Esophagus squamous epithelium (tissue), 4 donors: ENCODE measurements at regions not wholly inside any gene's neighbourhood (a gene's known extent, or its start where the extent isn't known, plus 50 kb on each side); places are given as distances from the start of the nearest gene placed in this dataset.

Experiments used
- CTCF ChIP-seq, 6 experiments: fragments of 450-650 bp in 4 of 6; fragments of 200-600 bp in 2 of 6; sonication (generic) in 2 of 6; IDR thresholded peaks; one replicate each; pipeline ENCODE4 v1.5.1; 2016 to 2019; ENCODE audit warnings: antibody characterized with exemption in 6 of 6, mild to moderate bottlenecking in 4 of 6, moderate library complexity in 4 of 6
- POLR2A ChIP-seq, 4 donors: fragments of 450-650 bp; IDR thresholded peaks; one replicate each; pipeline ENCODE4 v1.6.1; 2017; ENCODE audit warnings: antibody characterized with exemption in 4 of 4, mild to moderate bottlenecking in 4 of 4, moderate library complexity in 3 of 4

GRCh38 chr3:180836766-180837165 lies 75.7 kb upstream of the FXR1 start:
- TF ChIP-seq CTCF (IDR thresholded peaks at IDR 0.05) (no peak), POLR2A (IDR thresholded peaks at IDR 0.05) (no peak)
